Urothelium cell line (cell line): ENCODE measurements at regions not wholly inside any gene's neighbourhood (a gene's known extent, or its start where the extent isn't known, plus 50 kb on each side); places are given as distances from the start of the nearest gene placed in this dataset.
"Not testable (repeated sequence)": the region's sequence is repeated elsewhere in the genome, so short reads cannot be mapped to it uniquely, and the experiment has no call there.

Experiments
- DNase-seq: peaks from one replicate; pipeline ENCODE4 v3.0.0; 2011; ENCODE audit warnings: low spot score, mixed read lengths
- FAIRE-seq: peaks from 2 replicates; lab custom pipeline; 2011; peaks lifted over from hg19 to GRCh38; lab: Jason Lieb, UNC

DNA sequence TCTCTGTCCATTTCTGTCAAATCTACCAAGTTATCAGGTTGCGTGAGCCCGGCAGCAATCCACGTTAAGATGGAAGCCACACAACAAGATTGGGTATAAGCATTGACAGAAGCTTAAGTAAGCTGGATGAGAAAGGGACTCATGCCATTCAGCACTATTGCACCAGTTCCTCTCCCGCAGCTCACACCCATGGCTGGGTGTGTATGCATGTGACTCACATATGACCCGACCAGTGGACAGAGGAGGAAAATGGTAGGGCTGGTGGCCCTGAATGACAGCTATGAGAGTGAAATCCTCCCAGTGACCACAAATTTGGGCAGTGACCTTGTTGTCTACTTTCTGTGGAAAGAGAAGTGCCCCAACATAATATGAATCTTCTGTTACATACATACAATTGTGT is 113.5 kb downstream of the OTOR start:
- DNase-seq: no peak
- FAIRE-seq: no peak

DNA sequence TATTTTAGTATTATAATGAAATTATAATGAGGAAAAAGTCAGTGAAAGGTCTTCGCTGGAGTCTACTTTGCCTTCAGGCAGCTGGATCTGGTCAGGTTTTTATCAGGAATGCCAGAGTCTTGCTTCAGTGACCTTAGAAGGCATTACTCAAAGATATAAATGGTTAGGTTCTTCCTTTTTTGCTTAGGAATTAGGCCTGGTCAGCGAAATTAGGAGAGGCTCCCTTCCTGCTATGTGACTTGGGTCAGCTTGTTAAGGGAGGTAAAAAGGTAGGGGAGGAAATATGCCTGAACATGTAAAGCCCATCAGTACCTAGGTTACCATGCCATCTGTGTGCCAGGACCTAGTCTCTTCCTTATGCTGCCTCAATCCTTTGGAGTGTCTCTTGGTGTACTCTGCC is 115.1 kb downstream of the OTOR start:
- no peak for DNase-seq
- FAIRE-seq: no peak

DNA sequence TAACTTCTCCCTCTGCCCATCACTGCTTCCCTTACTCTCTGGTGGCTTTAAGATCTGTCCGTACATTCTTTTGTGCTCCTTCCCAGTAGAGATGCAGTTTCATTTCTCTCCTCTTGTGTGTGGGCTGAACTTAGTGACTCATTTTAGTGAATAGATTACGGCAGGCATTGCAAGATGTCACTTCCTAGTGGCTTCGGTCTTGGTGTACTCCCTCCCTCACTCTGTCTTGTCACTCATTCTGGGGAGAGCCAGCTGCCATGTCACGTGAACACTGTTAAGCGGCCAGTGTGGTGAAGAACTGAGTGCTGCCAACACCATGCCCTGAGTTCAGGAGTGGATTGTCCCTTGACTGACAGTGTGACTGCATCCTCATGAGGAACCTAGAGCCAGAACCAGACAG is 115.9 kb downstream of the OTOR start:
- FAIRE-seq (peak; percentile 90), DNase-seq (peak; percentile 62)

DNA sequence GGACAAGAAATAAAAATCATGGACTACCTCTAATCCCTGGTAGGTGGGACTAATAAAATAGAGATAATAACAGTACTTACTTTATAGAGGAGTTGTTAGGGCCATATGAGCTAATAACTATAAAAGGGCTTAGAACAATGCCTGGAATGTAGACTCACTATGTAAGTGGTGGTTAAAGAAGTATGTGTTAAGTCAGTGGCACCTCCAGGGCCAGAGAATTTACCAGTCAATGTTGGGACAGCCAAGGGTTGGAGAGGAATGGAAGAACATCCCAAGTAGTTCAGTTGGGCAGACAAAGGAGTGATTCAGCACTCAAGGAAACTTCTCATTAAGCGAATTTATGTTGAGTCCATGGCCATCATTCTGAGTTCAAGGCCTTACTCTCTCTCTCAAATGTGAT is 116.8 kb downstream of the OTOR start:
- FAIRE-seq (no peak), DNase-seq (no peak)

DNA sequence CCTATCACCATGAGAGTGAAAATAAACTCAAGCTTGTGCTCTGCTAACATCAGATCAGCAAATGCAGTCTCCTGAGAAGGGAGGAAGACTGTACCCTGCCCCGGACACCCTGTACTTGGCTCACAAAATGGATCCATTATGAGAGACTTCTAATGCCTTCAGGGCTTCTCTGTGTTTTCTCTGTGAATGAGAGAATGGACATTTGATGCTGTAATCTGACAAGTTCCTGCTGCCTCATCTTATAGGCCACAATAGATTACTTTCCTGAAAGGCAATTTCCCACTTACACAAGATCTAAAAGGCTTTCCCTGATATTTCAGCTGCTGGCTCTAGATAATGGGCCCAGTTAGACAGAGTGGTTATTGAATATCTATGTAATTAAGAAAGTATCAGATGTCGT is 117.2 kb downstream of the OTOR start:
- DNase-seq (no peak), FAIRE-seq (no peak)

DNA sequence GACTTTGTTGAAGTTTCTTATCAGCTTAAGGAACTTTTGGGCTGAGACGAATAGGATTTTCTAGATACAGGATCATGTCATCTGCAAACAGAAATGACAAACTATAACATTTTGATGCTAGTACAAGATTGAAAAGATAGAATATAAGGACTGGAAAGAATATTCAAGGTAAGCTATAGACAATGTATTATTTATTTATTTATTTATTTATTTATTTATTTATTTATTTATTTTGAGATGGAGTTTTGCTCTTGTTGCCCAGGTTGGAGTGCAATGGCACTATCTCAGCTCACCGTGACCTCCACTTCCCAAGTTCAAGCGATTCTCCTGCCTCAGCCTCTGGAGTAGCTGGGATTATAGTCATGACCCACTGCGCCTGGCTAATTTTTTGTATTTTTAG is 125.0 kb downstream of the OTOR start:
- not testable (repeated sequence) for FAIRE-seq, DNase-seq

DNA sequence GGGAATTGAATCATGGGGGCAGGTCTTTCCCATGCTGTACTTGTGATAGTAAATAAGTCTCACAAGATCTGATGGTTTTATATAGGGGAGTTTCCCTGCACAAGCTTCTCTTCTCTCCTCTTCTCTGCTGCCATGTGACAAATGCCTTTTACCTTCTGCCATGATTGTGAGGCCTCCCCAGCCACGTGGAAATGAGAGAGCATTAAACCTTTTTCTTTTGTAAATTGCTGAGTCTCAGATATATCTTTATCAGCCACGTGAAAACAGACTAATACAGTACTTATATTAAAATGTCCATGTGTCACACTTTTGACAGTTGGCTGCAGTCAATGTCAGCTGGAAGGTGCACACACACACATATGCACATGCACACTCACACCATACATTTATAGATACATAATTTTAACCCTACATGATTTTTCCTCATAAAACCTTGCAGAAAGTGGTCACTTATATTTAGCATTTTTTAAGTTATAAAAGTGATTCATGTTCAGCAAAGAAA is 128.9 kb downstream of the OTOR start:
- no peak for DNase-seq
- FAIRE-seq: no peak

DNA sequence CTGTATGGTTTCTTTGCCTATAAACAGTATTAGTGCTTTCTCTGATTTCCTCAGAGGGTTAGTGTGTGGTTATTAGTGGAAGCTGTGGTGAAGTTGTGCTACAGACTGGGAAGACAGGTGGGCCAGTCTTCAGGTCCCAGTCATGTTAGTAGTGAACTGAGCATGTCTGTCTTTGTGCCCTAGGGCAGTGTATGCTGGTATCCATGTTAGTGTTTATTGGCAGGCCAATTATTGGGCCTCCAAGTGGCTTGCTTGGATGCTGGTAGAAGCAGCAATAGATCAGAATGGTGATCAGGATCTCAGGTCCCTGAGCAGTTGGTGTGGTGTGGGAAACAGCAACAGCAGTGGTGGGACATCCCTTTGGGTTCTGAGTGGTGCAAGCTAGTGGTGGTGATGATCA is 137.6 kb downstream of the OTOR start:
- no peak for FAIRE-seq

DNA sequence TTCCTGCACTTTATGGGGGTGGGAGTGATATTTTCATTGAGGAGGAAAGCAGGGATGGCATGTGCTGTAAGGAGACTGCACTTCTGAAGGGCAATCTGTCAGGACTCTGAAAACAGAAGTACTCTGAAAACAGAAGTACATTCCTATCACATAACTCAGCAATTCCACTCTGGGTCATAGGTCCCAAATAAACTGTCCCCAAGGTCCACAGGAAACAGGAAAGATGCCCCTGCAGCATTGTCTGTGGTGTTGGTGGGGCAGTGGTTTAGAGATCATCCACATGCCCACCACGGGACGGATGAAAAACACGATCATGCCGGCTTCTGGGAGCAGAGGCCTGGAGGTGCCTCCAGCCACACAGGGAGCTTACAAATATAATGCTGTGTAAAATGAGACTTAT is 150.3 kb downstream of the OTOR start:
- FAIRE-seq: no peak

More for the DNA sequence above, 137.6 kb downstream of the OTOR start:
- DNase-seq: no peak

DNA sequence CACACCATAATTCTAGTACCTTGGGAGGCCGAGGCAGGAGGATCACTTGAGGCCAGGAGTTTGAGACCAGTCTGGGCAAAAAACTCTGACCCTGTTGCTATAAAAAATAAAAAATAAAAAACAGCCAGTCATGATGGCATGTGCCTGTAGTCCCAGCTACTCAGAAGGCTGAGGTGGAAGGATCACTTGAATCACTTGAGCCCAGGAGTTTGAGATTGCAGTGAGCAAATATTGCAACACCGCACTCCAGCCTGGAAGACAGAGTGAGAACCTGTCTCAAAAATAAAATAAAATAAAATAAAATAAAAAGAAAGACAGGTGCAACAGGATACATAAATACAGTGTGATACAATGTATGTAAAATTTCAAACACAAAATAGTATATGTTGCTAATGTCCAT is 154.5 kb downstream of the OTOR start:
- FAIRE-seq (no peak), DNase-seq (no peak)

More for the DNA sequence above, 150.3 kb downstream of the OTOR start:
- peak; percentile 42 for DNase-seq

DNA sequence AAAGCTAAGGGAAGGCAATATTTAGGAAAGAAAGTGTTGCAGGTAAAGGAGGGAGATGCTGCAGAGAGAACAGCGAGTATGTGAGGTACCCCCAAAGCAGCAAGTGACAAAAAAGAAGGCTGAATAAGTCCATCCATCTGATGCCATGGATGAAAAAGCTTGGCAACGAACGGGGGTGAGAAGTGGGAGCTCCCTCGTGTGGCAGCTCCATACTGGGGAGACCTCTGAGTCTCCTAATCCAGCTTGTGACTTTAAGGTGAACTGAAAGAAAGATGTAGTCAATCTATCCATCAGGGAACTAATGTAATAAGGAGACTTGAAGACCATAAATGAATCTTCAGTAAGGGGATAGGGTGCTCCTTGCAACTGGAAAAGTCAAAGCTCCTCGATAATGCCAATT is 156.6 kb downstream of the OTOR start:
- DNase-seq (no peak), FAIRE-seq (no peak)

DNA sequence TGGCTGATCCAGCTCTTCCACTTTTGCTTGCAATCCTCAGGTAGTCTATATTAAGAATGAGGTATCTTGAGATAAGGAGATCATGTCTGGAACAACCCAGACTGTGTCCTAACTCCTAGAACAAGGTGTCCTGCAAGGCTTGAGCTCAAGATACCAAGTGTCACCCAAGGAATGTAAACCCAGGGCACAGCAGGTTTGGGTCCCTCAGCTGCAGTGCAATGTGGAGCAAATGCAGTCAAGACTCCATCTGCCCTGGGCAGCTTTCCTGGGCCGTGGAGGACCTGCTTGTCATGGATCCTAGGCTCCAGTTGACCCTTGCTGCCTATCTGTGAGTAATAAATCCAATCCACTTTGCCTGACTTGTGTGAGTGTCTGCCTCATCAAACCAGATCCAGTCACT is 166.1 kb downstream of the OTOR start:
- no peak for DNase-seq
- no peak for FAIRE-seq

DNA sequence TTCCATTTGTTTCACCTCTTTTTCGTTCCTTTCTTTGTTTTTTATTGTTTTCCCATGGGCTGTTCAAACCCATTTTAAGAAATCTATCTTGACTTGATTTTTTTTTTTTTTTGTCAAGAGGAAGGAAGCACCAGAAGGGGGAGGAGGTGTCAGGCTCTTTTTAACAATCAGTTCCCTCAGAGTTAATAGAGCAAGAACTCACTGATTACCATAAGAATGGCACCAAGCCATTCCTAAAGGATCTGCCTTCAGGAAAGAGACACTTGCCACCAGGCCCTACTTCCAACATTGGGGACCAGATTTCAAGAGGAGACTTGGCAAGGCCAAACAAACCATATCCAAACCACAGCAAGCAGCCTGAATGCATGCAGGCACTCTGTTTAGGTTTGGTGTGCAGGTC is 168.0 kb downstream of the OTOR start:
- DNase-seq: no peak
- no peak for FAIRE-seq

DNA sequence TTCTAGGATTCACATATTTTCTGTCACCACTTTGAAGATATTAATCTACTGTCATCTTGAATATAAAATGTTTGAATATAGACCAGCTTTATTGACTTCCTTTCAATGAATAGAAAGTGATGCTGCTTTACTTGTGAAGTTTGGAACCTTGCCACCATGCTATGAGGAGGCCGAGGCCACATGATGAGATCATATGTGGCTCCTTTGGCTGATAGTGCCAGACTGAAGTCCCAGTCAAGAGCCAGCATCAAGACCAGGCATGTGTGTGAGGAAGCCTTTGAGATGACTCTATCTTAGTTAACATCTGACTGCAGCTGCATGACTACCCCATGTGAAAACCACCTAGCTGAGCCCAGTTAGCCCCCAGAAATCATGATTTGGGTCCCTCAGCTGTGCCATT is 169.5 kb downstream of the OTOR start:
- DNase-seq (peak; percentile 20), FAIRE-seq (no peak)

DNA sequence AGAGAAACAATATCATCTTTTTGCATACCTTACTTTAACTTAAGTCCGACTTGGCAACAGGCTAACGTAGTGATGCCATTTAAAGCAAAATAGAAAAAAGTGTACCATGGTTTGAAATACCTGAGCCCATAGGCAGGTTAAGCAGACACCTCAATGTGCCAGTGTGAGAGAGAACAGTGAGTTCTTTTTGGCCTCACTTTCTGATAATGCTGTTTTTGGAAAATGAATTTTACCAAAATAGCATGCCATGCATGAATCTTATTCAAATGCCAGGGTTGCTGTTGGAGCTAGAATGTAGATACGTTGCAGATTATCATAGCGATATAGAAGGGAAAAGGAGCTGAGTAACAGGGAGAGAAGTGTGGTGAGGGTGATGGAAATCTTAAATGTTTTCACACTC is 170.2 kb downstream of the OTOR start:
- FAIRE-seq: no peak
- no peak for DNase-seq

DNA sequence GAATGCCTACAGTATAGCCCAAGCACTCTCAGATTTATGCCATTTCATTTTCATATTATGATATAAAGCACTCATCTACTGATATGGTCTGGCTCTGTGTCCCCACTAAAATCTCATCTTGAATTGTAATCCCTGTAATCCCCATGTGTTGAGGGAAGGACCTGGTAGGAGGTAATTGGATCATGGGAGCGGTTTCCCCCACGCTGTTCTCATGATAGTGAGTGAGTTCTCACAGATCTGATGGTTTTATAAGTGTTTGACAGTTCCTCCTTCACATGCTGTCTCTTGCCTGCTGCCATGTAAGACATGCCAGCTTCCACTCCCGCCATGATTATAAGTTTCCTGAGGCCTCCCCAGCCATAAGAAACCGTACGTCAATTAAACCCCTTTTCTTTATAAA is 171.7 kb downstream of the OTOR start:
- DNase-seq (no peak), FAIRE-seq (peak; percentile 48)

DNA sequence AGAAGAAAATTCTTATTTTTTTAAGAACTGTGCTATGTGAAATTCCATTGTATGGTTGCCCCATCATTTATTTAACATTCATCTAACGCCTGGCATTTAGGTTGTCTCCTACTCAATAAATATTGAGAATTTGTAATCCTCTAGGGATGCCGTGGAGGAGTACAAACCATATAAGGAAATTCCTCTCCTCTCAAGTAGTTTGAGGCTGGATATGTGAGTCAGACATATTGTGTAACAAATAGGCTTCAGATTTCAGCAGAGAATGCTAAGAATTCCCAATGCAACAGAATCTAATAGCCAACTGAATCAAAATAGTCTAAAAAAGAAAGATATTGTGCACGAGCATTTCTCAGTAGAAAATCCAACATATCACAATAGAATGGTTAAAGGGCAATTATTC is 174.7 kb downstream of the OTOR start:
- peak; percentile 35 for FAIRE-seq
- DNase-seq: peak; percentile 74

DNA sequence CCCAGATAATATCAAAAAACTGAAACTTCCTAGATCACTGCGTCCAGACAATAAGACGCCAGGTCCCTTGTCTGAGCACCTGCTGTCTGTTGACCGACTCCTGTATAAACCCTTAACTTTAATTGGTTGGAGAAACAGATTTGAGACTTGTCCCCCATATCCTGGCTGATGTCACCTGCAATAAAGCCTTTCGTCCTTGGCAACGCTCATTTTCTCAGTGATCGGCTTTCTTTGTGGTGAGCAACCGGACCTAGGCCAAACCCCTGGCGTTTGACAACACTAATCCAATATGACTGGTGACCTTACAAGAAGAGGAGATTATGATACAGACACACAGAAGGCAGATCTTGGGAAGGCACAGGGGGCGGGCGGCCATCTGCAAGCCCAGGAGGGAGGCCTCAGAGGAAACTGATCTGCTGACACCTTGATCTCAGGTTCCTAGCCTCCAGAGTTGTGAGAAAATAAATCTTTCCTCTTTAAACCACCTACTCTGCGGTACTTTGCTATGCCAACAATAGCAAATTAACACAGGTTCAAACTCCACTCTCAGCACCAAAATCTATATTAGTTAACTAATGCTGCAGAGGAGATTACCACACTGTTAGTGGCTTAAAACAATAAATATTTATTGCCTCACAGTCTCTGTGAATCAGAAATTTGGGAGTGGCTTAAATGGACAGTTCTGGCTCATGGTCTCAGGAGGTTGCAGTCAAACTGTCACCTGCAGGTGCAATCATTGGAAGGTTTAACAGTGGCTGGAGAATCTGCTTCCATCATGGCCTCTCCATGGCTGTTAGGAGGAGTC is 178.7 kb downstream of the OTOR start:
- no peak for DNase-seq
- no peak for FAIRE-seq

DNA sequence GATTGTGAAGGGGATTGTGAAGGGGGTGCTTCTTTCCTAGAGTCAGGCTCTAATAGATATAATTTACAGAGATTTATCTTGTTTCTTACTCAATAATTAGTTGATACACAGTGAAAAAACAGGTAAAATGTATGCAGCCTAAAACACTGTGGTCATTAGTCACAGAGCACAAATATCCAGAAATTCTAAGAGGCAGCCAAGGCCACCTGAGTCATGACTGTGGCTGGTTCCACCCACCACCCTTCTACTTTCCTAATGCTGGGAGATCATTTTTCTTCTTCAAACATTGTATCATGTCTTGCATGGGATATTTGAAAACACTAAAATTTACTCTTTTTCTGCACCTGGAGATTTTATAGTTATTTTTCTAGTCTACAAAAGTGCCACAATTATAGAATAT is 181.6 kb downstream of the OTOR start:
- no peak for FAIRE-seq
- peak; percentile 70 for DNase-seq

DNA sequence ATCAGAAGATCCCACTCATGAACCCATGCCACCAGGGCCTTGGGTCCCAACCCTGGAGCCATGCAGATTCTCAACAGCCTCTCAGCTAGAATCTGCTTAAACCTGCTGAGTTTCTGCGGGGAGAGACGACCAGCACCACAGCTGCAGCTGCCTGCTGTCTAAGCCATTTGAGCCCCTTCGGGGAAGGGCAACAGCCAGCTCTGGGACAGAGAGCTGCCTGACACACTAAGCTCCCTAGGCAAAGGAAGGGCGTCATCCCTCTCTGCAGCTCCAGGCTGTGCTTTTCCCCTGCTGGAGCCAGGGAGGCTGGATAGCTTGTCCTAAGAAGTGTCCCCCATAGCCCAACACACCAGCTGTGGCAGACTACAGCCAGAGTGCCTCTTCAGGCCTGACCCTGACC is 182.5 kb downstream of the OTOR start:
- FAIRE-seq (no peak), DNase-seq (no peak)

DNA sequence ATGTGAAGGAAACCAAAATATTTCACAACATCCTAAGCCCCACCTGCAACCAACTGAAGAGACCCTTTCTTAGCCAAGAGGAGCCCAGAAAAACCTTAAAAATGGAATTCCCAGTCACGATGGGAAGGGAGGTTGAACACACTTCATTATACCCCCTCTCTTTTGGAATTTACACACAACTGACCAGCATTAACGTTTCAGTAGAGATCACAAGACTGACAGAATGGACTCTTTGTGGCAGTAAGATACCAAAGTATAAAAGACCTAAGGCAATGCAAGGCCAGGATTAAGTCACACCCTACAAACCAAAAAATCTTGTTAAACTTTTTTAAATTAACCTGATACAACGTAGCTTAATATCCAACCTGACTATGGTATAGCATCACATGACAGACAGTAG is 190.9 kb downstream of the OTOR start:
- DNase-seq (no peak), FAIRE-seq (no peak)

DNA sequence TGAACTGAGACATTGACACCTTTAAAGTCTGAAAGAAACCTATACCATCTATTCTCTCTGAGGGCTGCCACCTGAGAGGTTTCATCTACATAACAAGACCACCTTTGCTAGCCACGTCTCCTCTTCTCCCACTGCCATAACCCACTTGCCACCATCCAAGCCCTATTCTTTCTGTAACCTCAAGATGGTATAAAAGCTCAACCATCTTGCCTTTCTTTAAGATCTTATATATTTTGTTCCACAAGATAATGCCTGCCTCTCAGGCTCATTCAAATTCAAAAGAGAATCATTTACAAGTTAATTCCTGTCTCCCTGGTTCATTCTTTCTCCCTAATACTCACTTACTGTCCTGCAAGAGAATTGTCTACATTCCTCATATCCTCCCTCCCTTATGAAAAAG is 192.5 kb downstream of the OTOR start:
- DNase-seq: no peak
- FAIRE-seq: no peak

DNA sequence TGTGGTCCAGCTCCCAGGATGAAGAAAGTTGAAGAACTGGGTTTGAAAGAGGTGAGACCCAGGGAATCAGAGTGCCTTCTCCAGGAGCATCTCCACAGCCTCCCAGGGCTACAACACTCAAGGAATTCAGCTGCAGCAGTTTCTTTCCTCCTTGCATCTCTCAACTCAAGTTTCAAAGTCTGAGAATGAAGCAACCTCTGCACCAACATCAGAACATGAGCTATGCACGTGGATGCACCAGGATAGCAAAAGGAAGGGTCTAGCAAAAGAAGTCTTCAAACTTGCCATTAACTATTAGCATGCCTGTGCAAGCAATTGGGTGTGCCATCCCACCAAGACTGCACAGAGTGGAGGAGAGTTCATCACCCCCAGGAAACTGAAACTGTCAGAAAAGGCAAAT is 193.9 kb downstream of the OTOR start:
- FAIRE-seq (no peak), DNase-seq (no peak)
